GM23338 (cell line): ENCODE measurements at regions not wholly inside any gene's neighbourhood (a gene's known extent, or its start where the extent isn't known, plus 50 kb on each side); places are given as distances from the start of the nearest gene placed in this dataset.

Source experiments
- EZH2 ChIP-seq: fragments of 200-600 bp; sonication (generic); IDR thresholded peaks from one replicate; pipeline ENCODE4 v1.8.0; 2017; ENCODE audit warnings: antibody characterized with exemption, mild to moderate bottlenecking, low read depth; ENCODE audit not compliant: unreplicated experiment
- POLR2AphosphoS5 ChIP-seq: IDR thresholded peaks from 2 replicates; pipeline ENCODE4 v1.6.1; 2016; ENCODE audit warnings: antibody characterized with exemption, low read depth
- REST ChIP-seq: IDR thresholded peaks from one replicate; pipeline ENCODE4 v1.6.1; 2018; ENCODE audit warnings: antibody characterized with exemption; ENCODE audit not compliant: unreplicated experiment
- ZNF331 ChIP-seq: fragments of 250-450 bp; sonication (Bioruptor Pico); IDR thresholded peaks from 2 replicates; pipeline ENCODE4 v1.5.0; 2020; ENCODE audit warnings: low read depth, mild to moderate bottlenecking, moderate library complexity
- TF ChIP-seq, protein P1 (sequence below), 2 experiments: fragments of 200-600 bp in 1 of 2; sonication (generic) in 1 of 2; conservative IDR thresholded peaks; 2 replicates each; pipeline versions ENCODE4 v1.5.1 to v1.6.1; 2016 to 2017; ENCODE audit warnings: antibody characterized with exemption in 2 of 2, low read depth in 2 of 2, mild to moderate bottlenecking in 2 of 2, moderate library complexity in 1 of 2

DNA sequence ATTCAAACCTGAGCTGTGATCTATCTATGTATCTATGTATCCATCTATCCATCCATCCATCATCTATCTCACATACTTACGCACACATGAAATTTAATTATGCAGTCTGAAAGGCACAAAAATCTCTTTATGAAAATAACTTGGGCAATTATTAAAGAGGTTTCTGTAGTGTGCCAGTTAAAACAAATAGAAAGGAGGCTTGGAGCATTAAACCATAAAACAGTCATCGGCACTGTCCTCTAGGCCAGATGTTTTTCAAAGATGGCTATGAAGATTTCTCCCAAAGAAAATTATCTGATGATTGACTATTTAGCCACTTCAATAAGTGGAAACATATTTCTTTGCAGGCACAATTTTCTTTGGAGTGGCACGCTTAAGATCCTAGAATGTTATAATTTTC lies 392.5 kb upstream of the RPS23 start:
- TF ChIP-seq, protein P1, sequence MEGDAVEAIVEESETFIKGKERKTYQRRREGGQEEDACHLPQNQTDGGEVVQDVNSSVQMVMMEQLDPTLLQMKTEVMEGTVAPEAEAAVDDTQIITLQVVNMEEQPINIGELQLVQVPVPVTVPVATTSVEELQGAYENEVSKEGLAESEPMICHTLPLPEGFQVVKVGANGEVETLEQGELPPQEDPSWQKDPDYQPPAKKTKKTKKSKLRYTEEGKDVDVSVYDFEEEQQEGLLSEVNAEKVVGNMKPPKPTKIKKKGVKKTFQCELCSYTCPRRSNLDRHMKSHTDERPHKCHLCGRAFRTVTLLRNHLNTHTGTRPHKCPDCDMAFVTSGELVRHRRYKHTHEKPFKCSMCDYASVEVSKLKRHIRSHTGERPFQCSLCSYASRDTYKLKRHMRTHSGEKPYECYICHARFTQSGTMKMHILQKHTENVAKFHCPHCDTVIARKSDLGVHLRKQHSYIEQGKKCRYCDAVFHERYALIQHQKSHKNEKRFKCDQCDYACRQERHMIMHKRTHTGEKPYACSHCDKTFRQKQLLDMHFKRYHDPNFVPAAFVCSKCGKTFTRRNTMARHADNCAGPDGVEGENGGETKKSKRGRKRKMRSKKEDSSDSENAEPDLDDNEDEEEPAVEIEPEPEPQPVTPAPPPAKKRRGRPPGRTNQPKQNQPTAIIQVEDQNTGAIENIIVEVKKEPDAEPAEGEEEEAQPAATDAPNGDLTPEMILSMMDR (conservative IDR thresholded peaks at IDR 0.05; ENCODE audit: low read depth in 2 of 2), result no peak
- TF ChIP-seq POLR2AphosphoS5, result no peak
- no peak for TF ChIP-seq REST
- TF ChIP-seq ZNF331 (CRISPR knock-in tag), result no peak
- TF ChIP-seq EZH2, result no peak
